Ascending aorta (tissue), 2 donors: ENCODE measurements at regions not wholly inside any gene's neighbourhood (a gene's known extent, or its start where the extent isn't known, plus 50 kb on each side); places are given as distances from the start of the nearest gene placed in this dataset.

ENCODE experiments used
- DNase-seq, 2 donors: peaks; one replicate each; pipeline ENCODE4 v3.0.0-alpha.2; 2019; ENCODE audit warnings: low spot score in 2 of 2
- H3K27ac ChIP-seq, 2 donors: fragments of 200-600 bp; sonication (generic); one replicate each; pipeline ENCODE4 v1.5.1; 2016 to 2017; ENCODE audit warnings: mild to moderate bottlenecking in 1 of 2
- H3K27me3 ChIP-seq: fragments of 200-600 bp; sonication (generic); one replicate; pipeline ENCODE4 v1.5.1; 2017
- H3K36me3 ChIP-seq, 2 donors: fragments of 200-600 bp; sonication (generic); one replicate each; pipeline ENCODE4 v1.5.1; 2016
- H3K4me1 ChIP-seq, 2 donors: fragments of 200-600 bp; sonication (generic); one replicate each; pipeline ENCODE4 v1.5.1; 2016 to 2017; ENCODE audit warnings: mild to moderate bottlenecking in 1 of 2
- H3K4me3 ChIP-seq, 2 donors: fragments of 200-600 bp; sonication (generic); one replicate each; pipeline ENCODE4 v1.5.1; 2016 to 2017; ENCODE audit warnings: mild to moderate bottlenecking in 1 of 2
- H3K9me3 ChIP-seq, 2 donors: fragments of 200-600 bp; sonication (generic); one replicate each; pipeline ENCODE4 v1.5.1; 2016
- intact Hi-C: fragments of 100-400 bp; cut with DNase I; formaldehyde crosslinking; loops from one replicate; pipeline ENCODE4 v1.15.1; 2023
- TF ChIP-seq, protein P1 (sequence below), 3 experiments: fragments of 200-600 bp in 2 of 3; fragments of 450-650 bp in 1 of 3; sonication (generic) in 2 of 3; IDR thresholded peaks; one replicate each; pipeline ENCODE4 v1.5.1; 2016 to 2019; ENCODE audit warnings: antibody characterized with exemption in 3 of 3, mild to moderate bottlenecking in 1 of 3, moderate library complexity in 1 of 3

DNA sequence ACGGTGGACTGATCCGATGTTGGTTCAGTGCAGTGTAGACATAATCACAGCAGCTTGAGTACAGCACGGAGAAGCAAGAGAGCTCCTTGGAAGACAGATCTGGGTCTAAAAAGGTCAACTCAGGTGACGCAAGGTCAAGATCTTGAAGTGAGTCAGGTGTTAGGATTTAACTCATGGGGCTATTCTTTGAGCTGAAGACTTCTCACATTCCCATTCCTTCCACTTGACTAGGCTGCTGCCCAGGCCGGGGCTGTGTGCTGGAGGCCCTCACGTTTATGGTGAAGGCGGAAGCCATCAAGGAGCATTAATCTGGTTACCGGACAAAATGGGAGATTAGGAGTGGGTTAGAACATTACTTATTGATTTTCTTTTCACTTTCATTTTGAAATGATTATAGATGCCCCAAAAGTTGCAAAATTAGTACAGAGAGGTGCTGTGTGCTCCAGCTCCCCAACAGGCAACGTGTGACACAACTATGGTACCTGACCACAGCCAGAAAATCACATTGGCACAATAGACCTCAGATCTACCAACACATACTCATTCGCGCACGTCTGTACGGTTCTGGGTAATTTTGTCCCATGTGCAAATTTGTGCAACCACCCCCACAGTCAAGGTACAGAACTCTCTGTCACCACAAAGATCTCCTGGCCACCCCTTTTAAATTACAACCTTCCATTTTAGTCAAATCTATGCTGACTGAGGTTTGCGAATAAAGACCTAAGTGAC lies 77.6 kb upstream of the SEC11C start:
- TF ChIP-seq, protein P1, sequence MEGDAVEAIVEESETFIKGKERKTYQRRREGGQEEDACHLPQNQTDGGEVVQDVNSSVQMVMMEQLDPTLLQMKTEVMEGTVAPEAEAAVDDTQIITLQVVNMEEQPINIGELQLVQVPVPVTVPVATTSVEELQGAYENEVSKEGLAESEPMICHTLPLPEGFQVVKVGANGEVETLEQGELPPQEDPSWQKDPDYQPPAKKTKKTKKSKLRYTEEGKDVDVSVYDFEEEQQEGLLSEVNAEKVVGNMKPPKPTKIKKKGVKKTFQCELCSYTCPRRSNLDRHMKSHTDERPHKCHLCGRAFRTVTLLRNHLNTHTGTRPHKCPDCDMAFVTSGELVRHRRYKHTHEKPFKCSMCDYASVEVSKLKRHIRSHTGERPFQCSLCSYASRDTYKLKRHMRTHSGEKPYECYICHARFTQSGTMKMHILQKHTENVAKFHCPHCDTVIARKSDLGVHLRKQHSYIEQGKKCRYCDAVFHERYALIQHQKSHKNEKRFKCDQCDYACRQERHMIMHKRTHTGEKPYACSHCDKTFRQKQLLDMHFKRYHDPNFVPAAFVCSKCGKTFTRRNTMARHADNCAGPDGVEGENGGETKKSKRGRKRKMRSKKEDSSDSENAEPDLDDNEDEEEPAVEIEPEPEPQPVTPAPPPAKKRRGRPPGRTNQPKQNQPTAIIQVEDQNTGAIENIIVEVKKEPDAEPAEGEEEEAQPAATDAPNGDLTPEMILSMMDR (IDR thresholded peaks at IDR 0.05): no peak
- no peaks in the 10 kb centered on the region for H3K9me3 ChIP-seq
- no peaks in the 10 kb centered on the region for H3K27me3 ChIP-seq
- H3K27ac ChIP-seq: no peak overlapping the region
- no peak for DNase-seq
- H3K36me3 ChIP-seq: no peaks in the 10 kb centered on the region
- intact Hi-C loops: no loop called here
- H3K4me1 ChIP-seq: peaks cover under 1% of the 10 kb centered on the region in 2 donors
- H3K4me3 ChIP-seq: no peak overlapping the region

DNA sequence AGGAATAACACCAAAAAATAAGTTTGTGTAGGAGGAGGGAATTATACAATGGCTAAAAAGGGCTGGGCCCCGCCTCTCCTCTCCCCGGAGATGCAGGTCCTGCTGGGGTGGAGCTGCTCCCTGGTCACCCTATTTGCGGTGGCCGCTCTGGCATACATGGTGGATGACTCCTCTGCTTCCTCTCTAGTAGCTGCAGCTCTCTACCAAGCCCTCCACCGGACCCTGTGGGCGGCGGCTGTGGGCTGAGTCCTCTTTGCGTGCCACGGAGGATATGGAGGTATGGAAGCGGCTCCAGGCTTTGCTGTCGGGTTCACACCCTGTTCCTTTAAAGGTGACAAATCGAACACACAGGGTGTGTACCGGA lies 77.1 kb upstream of the SEC11C start:
- H3K4me3 ChIP-seq: no peak overlapping the region
- intact Hi-C loops: no loop called here
- H3K36me3 ChIP-seq: no peaks in the 10 kb centered on the region
- no peaks in the 10 kb centered on the region for H3K4me1 ChIP-seq
- TF ChIP-seq, protein P1 (IDR thresholded peaks at IDR 0.05): no peak
- no peak for DNase-seq
- no peaks in the 10 kb centered on the region for H3K9me3 ChIP-seq
- no peaks in the 10 kb centered on the region for H3K27me3 ChIP-seq
- H3K27ac ChIP-seq: no peak overlapping the region

DNA sequence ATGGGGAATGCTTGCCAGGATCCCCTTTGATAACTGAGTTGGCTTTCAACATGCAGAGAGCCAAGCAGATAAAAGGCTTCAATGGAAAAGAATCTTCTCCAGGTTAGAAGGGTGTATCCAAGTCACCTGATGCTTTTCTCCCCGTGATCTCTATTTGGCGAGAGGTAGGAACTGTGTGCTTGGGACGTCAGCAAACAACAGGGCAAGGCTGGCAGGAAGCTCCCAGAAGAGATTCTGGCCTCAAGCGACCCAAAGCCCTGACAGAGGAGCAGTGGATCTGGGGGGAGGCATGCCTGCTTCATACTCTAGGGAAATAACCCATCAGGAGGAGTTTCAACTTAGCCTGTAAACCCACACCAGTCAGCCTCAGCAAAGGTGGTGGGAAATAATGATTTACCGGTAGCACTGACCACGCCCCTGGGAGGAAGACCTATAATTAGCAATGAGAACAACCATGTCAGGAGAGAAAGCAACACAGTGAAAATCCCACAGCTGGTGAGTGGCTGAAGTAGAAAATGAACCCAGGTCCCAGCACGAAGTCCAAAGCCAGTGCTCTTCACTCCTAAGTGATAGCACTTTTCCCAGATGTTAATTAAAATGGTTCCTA lies 76.3 kb upstream of the SEC11C start:
- TF ChIP-seq, protein P1 (IDR thresholded peaks at IDR 0.05): no peak
- H3K27me3 ChIP-seq: no peaks in the 10 kb centered on the region
- H3K27ac ChIP-seq: no peak overlapping the region
- intact Hi-C loops: no loop called here
- no peak overlapping the region for H3K4me3 ChIP-seq
- no peaks in the 10 kb centered on the region for H3K4me1 ChIP-seq
- no peaks in the 10 kb centered on the region for H3K36me3 ChIP-seq
- H3K9me3 ChIP-seq: no peaks in the 10 kb centered on the region
- no peak for DNase-seq

DNA sequence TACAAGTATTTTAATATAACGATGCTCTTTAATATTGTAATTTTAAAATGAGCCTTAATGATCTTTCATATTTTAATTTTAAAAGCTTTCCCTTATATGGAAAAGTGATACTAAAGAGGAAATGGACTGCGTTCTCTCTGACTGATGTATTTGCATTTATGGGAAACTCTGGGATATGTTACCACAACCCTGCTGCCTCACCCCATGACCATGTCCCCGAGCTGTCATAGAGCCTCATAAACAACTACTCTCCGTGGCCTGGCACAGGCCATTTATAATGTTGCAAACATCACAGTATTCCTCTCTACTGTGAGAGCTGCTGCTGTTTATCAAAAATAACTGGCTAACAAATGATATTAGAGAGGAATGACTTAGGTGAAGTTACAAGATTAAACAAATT lies 75.8 kb upstream of the SEC11C start:
- no peak overlapping the region for H3K27ac ChIP-seq
- TF ChIP-seq, protein P1 (IDR thresholded peaks at IDR 0.05): no peak
- intact Hi-C loops: no loop called here

DNA sequence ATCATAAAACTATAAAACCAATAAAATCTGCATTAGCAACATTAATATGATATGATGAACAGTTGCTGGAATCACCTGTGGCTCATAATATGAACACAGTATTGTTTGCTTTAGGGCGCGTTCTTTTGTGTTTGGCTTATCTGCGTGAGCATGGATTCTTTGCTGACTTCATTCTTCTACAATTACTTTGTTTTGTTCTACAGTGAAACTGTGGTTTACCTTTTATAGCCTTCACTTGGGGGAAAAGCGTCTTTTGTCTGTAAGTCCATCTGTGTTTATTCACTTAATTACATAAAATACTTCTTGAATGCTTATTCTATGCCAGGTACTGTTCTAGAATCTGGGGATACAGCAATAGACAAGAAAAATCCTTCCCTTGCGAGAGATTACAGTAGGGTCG lies 74.0 kb upstream of the SEC11C start:
- intact Hi-C loops: no loop called here

More for the DNA sequence above, 75.8 kb upstream of the SEC11C start:
- no peaks in the 10 kb centered on the region for H3K9me3 ChIP-seq
- H3K36me3 ChIP-seq: no peaks in the 10 kb centered on the region
- H3K4me1 ChIP-seq: no peaks in the 10 kb centered on the region
- no peak for DNase-seq
- no peaks in the 10 kb centered on the region for H3K27me3 ChIP-seq
- H3K4me3 ChIP-seq: no peak overlapping the region

More for the DNA sequence above, 74.0 kb upstream of the SEC11C start:
- Histone ChIP-seq H3K9me3 (no peaks in the 10 kb centered on the region), H3K4me3 (no peak overlapping the region), H3K27ac (no peak overlapping the region), H3K36me3 (no peaks in the 10 kb centered on the region), H3K4me1 (no peaks in the 10 kb centered on the region), H3K27me3 (no peaks in the 10 kb centered on the region)
- TF ChIP-seq, protein P1 (IDR thresholded peaks at IDR 0.05): no peak
- no peak for DNase-seq
